HG03280 (cell line): ENCODE measurements at regions not wholly inside any gene's neighbourhood (a gene's known extent, or its start where the extent isn't known, plus 50 kb on each side); places are given as distances from the start of the nearest gene placed in this dataset.
A peak's percentile ranks its signal among the peaks of the same experiment; 100 is the strongest.
"Not testable (repeated sequence)": the region's sequence is repeated elsewhere in the genome, so short reads cannot be mapped to it uniquely, and the experiment has no call there.

Experiments used
- ATAC-seq: cut with Tn5 transposase; IDR thresholded peaks from one replicate; pipeline ENCODE4 v1.9.1; 2021; ENCODE audit warnings: mild to moderate bottlenecking, moderate library complexity; ENCODE audit not compliant: unreplicated experiment

GRCh38 chr18:57887543-57888383 is 84.6 kb upstream of the ATP8B1 start:
- no peak for ATAC-seq

- no peak for ATAC-seq
Observed at GRCh38 chr18:57885931-57886330, 82.8 kb upstream of the ATP8B1 start.

GRCh38 chr18:57882465-57882864 is 79.3 kb upstream of the ATP8B1 start:
- no peak for ATAC-seq

GRCh38 chr18:57881818-57882413 is 78.8 kb upstream of the ATP8B1 start:
- ATAC-seq: no peak

- ATAC-seq: not testable (repeated sequence)
Observed at GRCh38 chr18:57879924-57880323, 76.8 kb upstream of the ATP8B1 start.

GRCh38 chr18:57869221-57869620 is 66.1 kb upstream of the ATP8B1 start:
- ATAC-seq: no peak

GRCh38 chr18:57866355-57866754 is 63.2 kb upstream of the ATP8B1 start:
- no peak for ATAC-seq

- ATAC-seq: no peak
Observed at GRCh38 chr18:57864615-57865121, 61.6 kb upstream of the ATP8B1 start.

- no peak for ATAC-seq
Observed at GRCh38 chr18:57863706-57864105, 60.6 kb upstream of the ATP8B1 start.

- ATAC-seq: peak; percentile 93
Observed at GRCh38 chr18:57859314-57859713, 56.2 kb upstream of the ATP8B1 start.

- no peak for ATAC-seq
Observed at GRCh38 chr18:57856557-57857280, 53.6 kb upstream of the ATP8B1 start.

- ATAC-seq: no peak
Observed at GRCh38 chr18:57856128-57856527, 53.0 kb upstream of the ATP8B1 start.

- no peak for ATAC-seq
Observed at GRCh38 chr18:57855551-57855950, 52.4 kb upstream of the ATP8B1 start.

- no peak for ATAC-seq
Observed at GRCh38 chr18:57854726-57855125, 51.6 kb upstream of the ATP8B1 start.

- no peak for ATAC-seq
Observed at GRCh38 chr18:57853864-57854263, 50.7 kb upstream of the ATP8B1 start.

- no peak for ATAC-seq
Observed at GRCh38 chr18:57853133-57853532, 50.0 kb upstream of the ATP8B1 start.
